Pulmonary artery endothelial cell (primary cell): ENCODE measurements at regions not wholly inside any gene's neighbourhood (a gene's known extent, or its start where the extent isn't known, plus 50 kb on each side); places are given as distances from the start of the nearest gene placed in this dataset.

Source experiments
- DNase-seq: peaks from one replicate; pipeline ENCODE4 v3.0.0-alpha.2; 2011; ENCODE audit warnings: low read depth, low spot score

DNA sequence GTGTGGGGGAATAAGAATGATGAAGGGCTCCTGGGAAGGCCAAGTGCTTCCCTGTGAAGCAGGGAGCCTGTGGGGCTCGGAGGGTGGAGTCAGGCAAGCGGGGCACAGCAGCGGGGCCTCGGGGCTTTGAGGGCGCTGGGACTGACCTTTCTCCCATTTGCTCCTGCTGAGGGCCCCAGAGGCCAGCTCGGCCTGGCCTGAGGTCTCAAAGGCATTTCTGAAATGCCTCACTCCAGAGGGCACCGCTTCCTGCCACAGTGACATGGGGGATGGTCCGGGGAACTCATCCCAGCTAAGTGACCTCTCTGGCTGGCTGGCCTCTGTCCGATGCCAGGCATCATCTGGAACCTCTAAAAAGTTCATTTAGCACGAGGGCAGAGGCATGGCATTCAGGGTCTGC lies 98.8 kb upstream of the STX18 start:
- no peak for DNase-seq

DNA sequence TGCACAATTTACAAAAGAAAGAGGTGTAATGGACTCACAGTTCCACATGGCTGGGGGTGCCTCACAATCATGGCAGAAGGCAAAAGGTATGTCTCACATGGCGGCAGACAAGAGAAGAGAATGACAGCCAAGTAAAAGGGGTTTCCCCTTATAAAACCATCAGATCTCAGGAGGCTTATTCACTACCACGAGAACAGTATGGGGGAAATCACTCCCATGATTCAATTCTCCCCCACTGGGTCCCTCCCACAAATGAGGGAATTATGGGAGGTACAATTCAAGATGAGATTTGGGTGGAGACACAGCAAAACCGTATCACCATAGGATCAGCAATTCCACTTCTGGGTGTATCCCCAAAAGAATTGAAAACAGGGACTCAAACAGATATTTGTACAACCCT lies 97.5 kb upstream of the STX18 start:
- DNase-seq, result no peak

DNA sequence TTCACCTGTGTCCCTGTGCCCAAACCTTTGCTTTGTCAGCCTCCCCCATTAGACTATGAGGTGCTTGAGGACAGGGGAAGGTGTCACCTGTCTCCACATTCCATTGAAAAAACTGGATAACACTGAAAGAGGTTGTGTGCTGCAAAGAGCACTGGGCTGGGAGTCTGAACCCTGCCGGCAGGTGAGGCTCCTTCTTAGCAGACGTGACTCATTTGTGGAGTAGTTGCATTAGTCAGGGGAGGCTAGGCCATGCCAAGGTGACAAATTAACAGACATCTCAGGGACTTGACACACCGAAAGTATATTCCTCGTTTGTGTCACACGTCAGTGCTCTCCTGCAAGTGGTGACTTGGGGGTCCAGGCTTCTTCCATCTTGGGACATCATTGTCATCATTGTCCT lies 95.9 kb upstream of the STX18 start:
- DNase-seq, result no peak

DNA sequence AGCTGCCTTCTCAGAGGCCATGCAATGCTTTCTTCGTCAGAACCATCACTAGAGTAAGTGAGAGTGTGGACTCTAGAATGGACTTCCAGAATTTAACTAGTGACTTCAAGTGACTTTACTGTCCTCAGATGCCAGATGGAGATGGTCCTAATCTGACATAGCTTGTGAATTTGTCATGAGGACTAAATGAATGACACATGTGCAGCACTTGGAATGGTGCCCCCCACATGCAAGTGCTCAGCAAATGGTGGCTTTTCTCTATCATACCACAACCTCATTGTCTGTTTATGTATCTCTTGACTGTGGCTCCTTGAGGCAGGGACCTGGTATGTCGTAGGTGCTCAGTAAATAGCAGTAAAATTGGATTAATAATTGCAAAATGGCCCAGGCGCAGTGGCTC lies 91.6 kb upstream of the STX18 start:
- no peak for DNase-seq

DNA sequence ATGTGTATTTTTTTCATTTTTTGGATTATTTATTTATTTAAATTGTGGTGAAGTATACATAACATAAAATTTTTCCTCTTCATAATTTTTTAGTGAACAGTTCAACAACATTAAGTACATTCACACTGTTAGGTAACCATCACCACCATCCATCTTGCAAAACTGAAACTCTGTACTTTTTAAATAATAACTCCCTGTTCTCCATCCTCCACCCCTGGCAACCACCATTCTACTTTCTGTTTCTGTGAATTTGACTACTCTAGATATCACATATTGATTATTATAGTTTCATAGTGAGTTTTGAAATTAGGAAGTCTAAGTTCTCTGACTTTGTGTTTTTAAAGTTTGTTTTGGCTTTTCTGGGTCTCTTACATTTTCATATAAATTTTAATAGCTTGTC lies 89.3 kb upstream of the STX18 start:
- DNase-seq, result no peak

DNA sequence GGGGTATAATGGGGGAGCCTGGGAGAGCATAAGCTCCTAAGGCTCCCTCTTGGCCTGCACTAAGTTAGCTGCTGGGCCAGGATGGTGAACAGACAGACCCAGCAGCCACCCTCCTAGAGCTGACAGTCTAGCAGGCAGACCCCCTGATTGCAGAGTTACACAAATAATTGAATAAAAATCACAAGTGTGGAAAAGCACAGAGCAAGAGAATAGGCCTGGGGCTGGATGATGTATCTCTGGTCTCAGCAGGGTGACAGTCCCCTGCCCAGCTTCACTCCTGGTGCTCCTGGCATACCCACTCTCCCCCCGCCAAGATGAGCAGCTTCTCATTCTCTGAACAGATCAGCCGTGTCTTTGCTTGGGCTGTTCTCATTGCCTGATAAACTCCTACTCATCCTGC lies 86.1 kb upstream of the STX18 start:
- DNase-seq, result no peak

DNA sequence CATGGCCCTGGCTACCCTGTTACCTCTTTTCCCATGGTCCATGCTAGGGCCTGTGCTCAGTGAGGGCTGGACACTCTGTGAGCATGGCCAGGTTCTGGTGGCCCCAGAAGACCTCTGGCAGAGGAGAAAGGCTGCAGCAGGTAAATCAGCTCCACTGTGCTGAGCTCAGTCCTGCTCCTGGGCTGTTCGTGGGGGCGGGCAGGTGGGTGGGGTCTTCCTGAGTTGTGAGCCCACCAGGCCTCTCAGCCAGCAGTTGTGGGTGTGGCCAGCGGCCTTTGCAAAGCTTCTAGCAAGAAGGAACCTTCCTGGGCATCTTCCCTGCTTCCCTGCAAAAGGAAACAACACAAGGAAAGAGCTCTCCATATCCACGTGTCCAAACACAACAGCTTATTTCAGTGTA lies 85.3 kb upstream of the STX18 start:
- DNase-seq, result no peak

DNA sequence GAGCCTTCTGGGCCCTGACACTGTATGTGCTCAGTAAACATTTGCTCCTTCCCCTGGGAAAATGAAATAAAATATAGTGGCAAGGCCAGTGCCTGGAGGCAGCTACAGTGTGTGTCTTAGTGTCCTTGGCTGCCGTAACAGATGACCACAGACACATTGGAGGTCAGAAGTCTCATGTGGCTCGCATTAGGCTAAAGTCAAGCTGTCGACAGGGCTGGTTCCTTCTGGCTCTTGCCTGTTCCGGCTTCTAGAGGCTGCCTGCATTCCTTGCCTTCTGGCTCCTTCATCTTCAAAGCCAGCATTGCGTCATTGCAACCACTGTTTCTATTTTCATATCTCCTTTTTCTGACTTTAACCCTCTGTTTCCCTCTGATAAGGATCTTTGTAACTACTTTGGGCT lies 83.6 kb upstream of the STX18 start:
- DNase-seq, result no peak

DNA sequence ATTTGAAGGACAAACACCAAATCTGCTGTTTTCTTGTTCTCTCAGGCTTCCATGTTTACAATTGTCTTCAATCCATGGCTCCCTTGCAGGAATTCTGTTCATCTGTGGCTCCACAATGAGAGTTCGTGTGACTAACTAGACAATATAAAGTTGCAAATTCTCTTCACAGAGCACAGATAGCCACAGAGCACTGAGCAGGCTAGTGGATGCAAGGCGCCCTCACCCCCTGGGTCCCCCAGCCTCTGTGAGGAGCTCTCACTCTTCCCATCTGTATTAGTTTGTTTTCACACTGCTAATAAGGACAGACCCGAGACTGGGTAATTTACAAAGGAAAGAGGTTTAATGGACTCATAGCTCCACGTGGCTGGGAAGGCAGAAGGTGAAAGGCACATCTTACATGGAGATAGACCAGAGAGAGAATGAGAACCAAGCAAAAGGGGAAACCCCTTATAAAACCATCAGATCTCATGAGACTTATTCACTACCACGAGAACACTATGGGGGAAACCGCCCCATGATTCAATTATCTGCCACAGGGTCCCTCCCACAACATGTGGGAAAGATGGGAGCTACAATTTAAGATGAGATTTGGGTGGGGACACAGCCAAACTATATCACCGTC lies 82.5 kb upstream of the STX18 start:
- no peak for DNase-seq

DNA sequence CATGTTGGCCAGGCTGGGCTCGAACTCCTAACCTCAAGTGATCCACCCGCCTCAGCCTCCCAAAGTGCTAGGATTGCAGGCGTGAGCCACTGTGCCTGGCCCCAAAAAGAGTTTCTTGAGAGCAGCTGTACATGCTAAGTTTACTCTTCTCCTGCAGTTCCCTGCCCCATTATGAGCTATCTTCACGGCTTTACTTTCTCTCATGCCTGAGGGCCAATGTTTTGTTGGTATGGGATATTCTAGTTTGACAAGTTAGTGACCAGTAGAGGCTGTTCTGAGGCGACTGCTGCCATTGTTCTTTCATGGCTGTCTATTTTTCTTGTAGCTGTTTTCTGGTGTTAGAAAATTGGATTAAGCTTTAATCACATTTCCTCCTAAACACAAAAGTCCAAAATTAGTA lies 78.0 kb upstream of the STX18 start:
- no peak for DNase-seq

DNA sequence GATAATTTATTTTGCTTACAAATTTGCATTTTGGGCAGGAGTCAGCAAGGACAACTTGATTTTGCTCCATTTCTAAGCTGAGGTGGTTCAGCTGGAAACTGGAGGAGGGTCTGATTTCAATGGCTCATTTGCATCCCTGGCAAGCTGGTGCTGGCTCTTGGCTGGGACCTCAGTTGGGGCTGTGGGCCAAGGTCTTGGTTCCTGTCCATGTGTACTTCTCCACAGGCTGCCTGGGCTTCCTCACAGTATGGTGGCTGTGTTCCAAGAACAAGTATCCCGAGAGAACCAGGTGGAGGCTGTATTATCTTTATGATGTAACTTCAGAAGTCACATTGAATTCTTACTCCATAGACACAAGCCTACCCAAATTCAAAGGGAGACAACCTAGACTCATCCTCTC lies 77.0 kb upstream of the STX18 start:
- no peak for DNase-seq

DNA sequence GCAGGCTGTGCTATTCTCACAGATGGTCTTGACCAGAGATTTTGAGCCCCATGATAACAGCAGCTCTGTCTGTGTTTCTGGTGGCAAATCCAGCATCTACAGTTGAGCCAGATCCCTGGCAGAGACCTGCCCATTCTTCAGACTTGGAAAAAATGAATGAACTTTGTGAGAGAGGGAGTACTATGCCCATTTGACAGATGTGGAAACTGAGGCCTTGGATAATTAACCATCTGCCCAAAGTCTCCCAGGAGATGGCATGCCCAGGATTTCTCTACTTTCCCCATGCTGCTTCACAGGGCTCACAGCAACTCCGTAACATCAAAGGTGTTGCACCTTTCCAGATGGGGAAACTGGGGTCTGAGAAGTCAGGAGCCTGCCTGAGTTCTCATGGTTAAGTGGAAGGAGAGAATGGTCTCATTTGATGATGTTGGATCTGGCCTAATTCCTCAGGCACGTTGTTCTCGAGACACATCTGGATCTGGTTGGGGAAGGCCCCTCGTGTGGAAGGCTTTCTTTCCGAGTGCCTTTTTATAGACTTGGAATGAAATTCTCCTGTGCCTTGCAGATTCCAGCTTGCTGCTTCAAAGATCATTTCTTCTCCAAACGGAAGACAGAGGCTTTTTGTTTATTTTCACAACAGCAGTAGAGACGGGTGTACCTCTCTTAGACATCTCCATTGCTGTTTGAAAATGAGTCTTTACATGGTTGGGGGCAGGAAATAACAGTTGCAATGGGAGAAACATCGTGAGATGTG lies 73.3 kb upstream of the STX18 start:
- DNase-seq, result no peak

DNA sequence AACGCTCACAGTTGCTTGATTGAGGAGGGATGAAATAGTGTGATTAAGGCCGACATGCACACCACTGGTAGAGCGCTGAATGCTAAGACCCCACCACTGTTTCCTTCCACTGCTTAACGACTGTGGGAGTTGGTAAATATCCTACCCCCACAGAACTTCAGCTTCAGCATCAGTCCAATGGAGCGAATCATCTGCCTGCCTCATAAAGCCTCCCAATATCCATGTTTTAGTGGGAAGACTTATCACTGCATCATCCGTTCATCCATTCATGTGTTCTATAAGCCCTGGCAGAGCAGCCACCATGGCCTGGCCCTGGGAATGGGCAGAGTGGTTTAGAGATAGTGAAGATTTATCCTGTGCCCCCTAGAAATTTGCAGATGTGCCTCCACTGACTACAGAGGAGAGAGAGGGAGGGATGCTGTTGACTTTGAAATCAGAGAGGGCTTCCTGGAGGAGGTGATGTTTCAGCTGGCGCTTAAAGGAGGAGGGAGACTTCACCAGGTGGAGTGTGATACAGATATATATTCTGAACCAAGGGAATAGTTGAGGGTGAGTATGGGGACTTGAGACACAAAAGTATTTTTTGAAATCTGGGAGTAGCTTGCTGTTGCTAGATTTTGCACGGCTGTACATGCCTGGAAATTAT lies 71.9 kb upstream of the STX18 start:
- no peak for DNase-seq

DNA sequence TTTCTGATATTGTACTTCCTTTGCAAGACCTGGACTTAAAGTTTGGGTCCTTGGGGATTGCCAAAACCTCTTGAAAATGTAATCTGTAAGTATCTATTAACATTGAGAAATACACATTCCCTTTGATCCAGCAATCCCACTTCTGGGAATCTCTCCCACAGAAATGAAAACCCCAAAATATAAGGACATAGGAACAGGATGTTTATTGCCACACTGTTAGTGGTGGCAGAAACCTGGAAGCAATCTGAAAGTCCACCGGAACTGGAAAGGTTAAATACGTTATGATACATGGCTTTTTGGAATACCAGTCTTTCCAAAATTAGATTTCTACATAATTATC lies 71.2 kb upstream of the STX18 start:
- DNase-seq, result no peak

DNA sequence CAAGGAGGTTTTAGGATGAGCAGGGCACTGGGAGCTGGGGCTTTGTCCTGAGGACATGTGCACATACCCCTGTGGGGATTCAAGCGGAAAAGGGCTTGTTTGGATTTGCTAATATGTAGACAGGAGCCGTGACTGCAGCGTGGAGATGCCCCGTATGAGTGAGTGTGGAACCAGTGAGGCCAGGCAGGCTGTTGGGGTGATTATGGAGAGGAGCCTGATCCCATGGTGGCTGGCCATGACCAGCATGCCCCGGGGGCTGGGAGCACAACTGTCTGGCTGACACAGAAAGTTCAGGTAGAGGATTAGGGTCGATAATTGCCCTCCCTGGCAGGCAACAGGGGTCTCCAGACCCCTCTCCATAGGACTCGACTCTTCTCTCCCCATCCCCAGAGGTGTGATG lies 68.8 kb upstream of the STX18 start:
- no peak for DNase-seq

DNA sequence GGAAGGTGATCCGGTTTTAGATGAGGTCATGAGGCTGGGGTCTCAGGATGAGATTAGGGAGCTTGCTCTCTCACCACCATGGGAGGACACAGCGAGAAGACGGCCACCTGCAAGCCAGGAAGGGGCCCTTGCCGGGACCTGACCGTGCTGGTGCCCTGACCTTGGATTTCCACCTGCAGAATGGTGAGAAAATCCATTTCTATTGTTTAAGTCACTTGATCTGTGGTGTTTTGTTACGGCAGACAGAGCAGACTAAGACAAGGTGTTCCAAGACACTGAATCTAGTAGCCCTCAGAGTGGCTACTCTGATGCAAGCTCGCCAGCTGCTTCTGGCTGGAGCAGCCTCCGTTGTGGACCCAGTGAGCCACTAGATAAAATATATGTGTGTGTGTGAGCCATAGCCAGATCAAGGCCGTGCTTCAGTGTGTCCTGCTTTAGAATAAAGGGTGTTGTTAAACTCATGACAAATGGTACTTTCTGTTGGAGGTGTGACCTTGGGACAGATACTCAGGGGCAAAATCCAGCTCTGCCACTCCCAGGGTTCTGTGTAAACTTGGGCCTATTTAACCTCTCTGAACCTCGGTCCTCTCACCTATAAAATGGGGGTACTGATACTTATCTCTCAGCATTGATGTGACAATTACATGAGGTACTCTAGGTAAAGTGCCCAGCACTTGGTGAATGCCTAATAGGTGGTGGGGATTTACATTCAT lies 67.9 kb upstream of the STX18 start:
- DNase-seq, result no peak

DNA sequence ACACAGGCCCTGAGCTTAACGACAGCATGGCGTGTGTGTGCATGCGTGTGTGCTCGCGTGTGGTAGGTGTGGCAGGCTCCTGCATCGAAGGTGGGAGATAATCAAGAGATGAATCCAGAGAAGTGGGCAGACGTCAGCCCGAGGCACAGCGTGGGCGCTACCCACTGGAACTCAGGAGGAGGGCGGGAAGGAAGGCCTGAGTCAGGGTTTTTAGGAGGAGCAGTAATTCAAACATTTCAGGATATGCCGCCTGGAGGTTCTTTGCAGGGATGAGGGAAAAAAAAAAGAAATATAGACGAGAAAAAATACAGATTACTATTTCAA lies 66.3 kb upstream of the STX18 start:
- no peak for DNase-seq

DNA sequence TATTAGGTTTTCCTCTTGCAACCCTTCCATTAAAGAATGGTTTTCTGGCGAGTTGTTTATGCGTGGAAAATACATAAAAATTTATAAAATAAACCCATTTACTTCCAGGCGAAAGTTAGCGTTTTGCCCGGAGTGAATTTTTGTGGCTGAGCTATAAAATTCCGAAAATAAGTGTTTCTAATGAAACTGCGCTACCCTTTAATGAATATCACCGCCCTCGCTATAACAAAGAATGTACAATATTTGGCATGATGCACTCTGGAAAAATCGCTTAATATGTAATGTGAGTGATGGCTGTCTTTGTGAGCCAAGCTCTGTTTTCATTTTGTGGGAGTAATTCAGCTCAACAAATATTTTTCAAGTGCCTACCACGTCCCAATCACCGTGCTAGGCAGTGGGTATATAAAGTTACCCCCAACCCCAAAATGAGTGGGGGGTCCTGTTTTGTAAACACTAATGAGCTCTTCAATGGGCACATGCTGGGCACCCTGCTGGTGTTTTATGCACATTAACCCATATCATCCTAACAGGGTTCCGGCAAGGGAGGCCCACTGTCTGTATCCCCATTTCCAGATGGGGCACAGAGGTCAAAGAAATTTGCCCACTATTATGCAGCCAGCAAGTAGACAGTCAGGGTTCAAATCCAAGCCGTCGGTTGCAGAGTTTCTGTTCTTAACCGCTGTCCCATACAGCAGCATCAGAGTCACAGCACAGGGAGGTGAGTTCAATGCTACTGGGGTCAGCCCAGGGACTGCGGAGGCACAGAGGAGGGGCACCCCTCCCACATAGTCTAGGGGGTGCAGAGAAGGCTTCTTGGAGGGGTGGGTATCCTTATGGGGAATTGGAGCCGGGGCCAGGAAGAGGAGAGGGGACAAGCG lies 65.7 kb upstream of the STX18 start:
- no peak for DNase-seq

DNA sequence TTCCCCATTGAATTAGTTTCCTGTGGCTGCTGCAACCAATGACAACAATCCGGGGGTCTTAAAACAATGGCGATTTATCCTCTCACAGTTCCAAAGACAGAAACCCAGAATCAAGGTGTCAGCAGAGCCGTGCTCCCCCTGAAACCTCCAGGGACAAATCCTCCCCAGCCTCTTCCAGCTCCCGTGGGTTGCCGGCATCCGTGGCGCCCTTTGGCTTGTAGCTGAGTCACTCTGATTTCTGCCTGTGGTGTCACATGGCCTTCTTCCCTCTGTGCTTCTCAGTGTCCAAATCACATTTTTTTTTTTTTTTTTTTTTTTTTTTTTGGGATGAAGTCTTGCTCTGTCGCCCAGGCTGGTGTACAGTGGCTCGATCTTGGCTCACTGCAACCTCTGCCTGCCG lies 64.5 kb upstream of the STX18 start:
- DNase-seq, result no peak

DNA sequence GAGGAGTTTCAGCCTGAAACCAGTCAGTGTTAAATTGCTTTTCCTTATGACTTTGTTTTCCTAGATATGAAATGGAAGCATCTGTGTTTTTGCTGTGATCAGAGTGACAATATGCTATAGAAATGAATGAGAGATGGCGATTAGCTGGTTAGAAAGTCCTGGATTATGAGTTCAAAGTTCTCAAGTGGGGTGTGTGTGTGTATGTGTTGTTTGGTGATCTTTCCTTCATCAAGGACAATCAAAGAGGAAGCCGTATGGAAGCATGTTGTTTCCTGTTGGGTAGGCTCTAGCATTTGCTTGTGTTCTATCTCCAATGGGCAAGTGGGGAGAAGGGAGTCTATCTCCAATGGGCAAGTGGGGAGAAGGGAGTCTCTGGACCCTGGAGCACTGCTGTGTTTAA lies 64.0 kb upstream of the STX18 start:
- DNase-seq, result no peak

DNA sequence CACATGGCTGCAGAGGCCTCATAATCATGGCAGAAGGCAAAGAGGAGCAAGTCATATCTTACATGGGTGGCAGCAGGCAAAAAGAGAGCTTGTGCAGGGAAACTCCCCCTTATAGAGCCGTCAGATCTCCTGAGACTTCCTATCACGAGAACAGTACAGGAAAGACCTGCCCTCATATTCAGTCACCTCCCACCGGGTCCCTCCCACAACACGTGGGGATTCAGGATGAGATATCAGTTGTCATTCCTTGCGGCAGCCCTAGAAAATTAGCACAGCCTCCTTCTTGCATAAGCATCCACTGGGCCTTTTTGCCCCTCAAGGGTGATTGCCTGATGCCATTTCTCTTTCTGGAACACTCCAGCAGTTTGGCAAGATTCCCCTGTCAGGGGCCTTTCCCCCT lies 61.7 kb upstream of the STX18 start:
- DNase-seq, result no peak

DNA sequence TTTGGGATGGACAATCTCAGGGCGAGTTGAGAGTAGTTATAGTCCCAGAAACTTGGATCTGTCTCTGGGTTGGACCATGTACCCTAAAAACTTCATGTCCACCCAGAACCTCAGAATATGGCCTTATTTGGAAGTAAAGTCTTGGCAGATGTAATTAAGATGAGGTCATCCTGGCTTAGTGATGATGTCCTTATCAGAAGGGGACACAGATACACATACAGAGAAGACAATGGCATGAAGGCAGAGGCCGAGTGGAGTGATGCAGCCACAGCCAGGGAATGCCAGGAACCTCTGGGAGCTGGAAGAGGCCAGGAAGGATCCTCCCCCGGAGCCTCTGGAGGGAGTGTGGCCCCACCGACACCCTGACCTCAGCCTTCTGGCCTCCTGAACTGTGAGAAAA lies 61.2 kb upstream of the STX18 start:
- DNase-seq, result no peak
